ENCODE measurements at regions not wholly inside any gene's neighbourhood (a gene's known extent, or its start where the extent isn't known, plus 50 kb on each side); places are given as distances from the start of the nearest gene placed in this dataset.

- ATAC-seq (ENCODE audit: insufficient number of reproducible peaks, low FRiP score, low read depth) (no peak), DNase-seq (ENCODE audit: low spot score) (no peak)
- Histone ChIP-seq H3K36me3 (no peaks in the 10 kb centered on the region), H3K9me3 (no peaks in the 10 kb centered on the region), H3K27me3 (replicated peaks; ENCODE audit: insufficient read depth) (no peaks in the 10 kb centered on the region), H3K4me3 (no peak overlapping the region), H3K4me1 (ENCODE audit: control insufficient read depth in 1 of 2, low read depth in 2 of 2) (no peaks in the 10 kb centered on the region), H3K27ac (no peak overlapping the region)
- TF ChIP-seq, protein P1, sequence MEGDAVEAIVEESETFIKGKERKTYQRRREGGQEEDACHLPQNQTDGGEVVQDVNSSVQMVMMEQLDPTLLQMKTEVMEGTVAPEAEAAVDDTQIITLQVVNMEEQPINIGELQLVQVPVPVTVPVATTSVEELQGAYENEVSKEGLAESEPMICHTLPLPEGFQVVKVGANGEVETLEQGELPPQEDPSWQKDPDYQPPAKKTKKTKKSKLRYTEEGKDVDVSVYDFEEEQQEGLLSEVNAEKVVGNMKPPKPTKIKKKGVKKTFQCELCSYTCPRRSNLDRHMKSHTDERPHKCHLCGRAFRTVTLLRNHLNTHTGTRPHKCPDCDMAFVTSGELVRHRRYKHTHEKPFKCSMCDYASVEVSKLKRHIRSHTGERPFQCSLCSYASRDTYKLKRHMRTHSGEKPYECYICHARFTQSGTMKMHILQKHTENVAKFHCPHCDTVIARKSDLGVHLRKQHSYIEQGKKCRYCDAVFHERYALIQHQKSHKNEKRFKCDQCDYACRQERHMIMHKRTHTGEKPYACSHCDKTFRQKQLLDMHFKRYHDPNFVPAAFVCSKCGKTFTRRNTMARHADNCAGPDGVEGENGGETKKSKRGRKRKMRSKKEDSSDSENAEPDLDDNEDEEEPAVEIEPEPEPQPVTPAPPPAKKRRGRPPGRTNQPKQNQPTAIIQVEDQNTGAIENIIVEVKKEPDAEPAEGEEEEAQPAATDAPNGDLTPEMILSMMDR (IDR thresholded peaks at IDR 0.05), result no peak
Measured at GRCh38 chr3:102757950-102758349, 323.1 kb downstream of the ZPLD1 start.

DNA sequence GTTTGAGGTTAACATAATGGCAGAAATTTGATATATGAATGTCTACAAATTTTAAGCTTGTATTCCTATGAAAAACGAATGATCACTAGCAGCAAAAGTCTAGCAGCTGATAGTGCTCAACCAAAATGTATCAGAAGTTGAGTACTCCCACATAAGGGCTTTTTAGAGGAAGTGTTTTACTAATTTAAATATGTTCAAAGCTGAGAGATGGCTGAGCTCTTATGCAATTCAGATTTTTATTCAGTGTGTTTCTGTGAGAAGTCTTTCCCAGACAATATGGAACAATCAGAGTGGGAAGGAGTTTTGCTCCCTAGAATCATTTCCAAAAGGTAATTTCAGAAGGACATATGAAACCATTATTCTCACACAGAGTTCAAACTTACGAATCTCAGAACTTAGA, 327.0 kb downstream of the ZPLD1 start:
- H3K36me3 ChIP-seq, result no peaks in the 10 kb centered on the region
- DNase-seq (ENCODE audit: low spot score) (no peak), ATAC-seq (ENCODE audit: insufficient number of reproducible peaks, low FRiP score, low read depth) (no peak)
- TF ChIP-seq, protein P1 (IDR thresholded peaks at IDR 0.05), result no peak
- no peaks in the 10 kb centered on the region for H3K9me3 ChIP-seq
- H3K27ac ChIP-seq, result no peak overlapping the region
- H3K4me1 ChIP-seq (ENCODE audit: control insufficient read depth in 1 of 2, low read depth in 2 of 2), result no peaks in the 10 kb centered on the region
- no peak overlapping the region for H3K4me3 ChIP-seq
- H3K27me3 ChIP-seq (replicated peaks; ENCODE audit: insufficient read depth), result no peaks in the 10 kb centered on the region

GRCh38 chr3:102790747-102791325, 356.0 kb downstream of the ZPLD1 start:
- no peak for DNase-seq (ENCODE audit: low spot score)
- Histone ChIP-seq H3K36me3 (no peaks in the 10 kb centered on the region), H3K27me3 (replicated peaks; ENCODE audit: insufficient read depth) (no peaks in the 10 kb centered on the region), H3K4me3 (no peak overlapping the region), H3K4me1 (ENCODE audit: control insufficient read depth in 1 of 2, low read depth in 2 of 2) (no peaks in the 10 kb centered on the region), H3K9me3 (no peaks in the 10 kb centered on the region), H3K27ac (no peak overlapping the region)
- ATAC-seq (ENCODE audit: insufficient number of reproducible peaks, low FRiP score, low read depth), result no peak
- TF ChIP-seq, protein P1 (IDR thresholded peaks at IDR 0.05), result no peak

DNA sequence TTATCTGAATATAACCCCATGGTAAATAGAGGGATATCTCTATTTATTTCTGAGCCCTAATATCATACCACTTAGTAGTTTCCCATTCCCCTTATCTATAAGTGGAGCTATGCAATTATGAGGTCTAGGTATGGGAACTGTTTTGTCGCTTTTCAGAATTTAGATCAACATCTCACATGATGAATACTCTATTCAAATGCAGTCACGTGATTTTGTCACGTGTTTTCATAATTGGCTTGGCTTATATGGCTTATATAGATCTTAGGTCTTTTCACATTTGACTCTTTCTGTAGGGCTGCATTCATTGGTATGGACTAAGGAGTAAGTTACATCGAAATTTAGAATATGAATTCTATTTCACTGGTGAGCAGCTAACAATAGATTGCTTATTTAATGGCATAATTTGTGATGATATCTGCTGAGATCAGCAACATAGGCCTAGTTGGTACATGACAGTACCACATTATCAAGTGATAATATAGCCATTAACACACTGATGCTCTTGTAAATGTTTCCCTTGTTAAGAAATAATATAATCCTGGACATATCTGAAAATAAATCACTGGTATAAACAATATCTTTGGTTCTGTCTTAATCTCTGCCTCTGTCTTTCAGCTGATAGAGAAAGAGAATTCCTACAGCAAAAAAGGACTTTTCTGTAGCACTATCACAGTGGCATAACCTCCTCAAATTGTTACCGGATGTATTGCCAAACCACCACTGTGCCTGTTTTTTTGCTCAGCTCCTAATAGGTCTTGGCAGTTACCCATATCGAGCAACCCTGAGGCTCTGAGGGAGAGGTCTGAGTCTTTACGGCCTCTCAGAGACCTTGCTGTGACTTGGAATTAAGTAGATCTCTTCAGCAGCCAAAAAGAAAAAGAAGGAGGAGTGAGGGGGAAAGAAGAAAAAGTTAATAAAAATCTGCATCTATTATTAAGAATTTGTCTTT, 357.1 kb downstream of the ZPLD1 start:
- Histone ChIP-seq H3K4me3 (no peak overlapping the region), H3K27ac (no peak overlapping the region), H3K4me1 (ENCODE audit: control insufficient read depth in 1 of 2, low read depth in 2 of 2) (no peaks in the 10 kb centered on the region), H3K36me3 (no peaks in the 10 kb centered on the region), H3K27me3 (replicated peaks; ENCODE audit: insufficient read depth) (no peaks in the 10 kb centered on the region), H3K9me3 (no peaks in the 10 kb centered on the region)
- ATAC-seq (ENCODE audit: insufficient number of reproducible peaks, low FRiP score, low read depth) (no peak), DNase-seq (ENCODE audit: low spot score) (no peak)
- TF ChIP-seq, protein P1 (IDR thresholded peaks at IDR 0.05), result no peak

DNA sequence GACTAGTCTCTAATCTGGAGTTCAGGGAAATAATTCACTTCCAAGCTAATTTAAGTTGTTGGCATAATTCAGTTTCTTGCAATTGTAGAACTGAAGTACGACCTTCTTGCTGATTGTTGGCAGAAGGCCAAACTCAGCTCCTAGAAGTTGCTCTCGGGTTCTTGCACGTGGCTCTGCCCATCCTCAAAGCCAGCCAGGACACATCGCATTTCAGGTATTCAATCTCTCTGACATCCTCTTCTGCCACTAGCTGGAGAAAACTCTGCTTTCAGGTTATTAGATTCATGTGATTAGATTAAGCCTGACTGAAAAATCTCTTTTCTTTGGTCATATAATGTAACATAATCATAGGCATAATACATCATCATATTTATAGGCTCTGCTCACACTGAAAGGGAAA, 362.0 kb downstream of the ZPLD1 start:
- H3K4me1 ChIP-seq (ENCODE audit: control insufficient read depth in 1 of 2, low read depth in 2 of 2), result no peaks in the 10 kb centered on the region
- H3K27me3 ChIP-seq (replicated peaks; ENCODE audit: insufficient read depth), result no peaks in the 10 kb centered on the region
- H3K27ac ChIP-seq, result no peak overlapping the region
- ATAC-seq (ENCODE audit: insufficient number of reproducible peaks, low FRiP score, low read depth) (no peak), DNase-seq (ENCODE audit: low spot score) (no peak)
- TF ChIP-seq, protein P1 (IDR thresholded peaks at IDR 0.05), result no peak
- no peaks in the 10 kb centered on the region for H3K36me3 ChIP-seq
- no peaks in the 10 kb centered on the region for H3K9me3 ChIP-seq
- no peak overlapping the region for H3K4me3 ChIP-seq

Data from thoracic aorta (tissue), 2 donors.